CD4-positive, alpha-beta T cell treated with Interleukin-17A for 1 hour (primary cell): ENCODE measurements at regions not wholly inside any gene's neighbourhood (a gene's known extent, or its start where the extent isn't known, plus 50 kb on each side); places are given as distances from the start of the nearest gene placed in this dataset.

Source experiments
- DNase-seq: peaks from one replicate; pipeline ENCODE4 v3.0.0-alpha.2; 2020

GRCh38 chr5:124692950-124693349, 53.5 kb downstream of the ZNF608 start:
- no peak for DNase-seq

- DNase-seq = no peak
Observed at GRCh38 chr5:124692324-124692723, 54.1 kb downstream of the ZNF608 start.

GRCh38 chr5:124689653-124690052, 56.8 kb downstream of the ZNF608 start:
- no peak for DNase-seq

GRCh38 chr5:124686239-124687004, 60.0 kb downstream of the ZNF608 start:
- no peak for DNase-seq

GRCh38 chr5:124685404-124685930, 61.0 kb downstream of the ZNF608 start:
- DNase-seq = no peak

GRCh38 chr5:124683917-124684555, 62.4 kb downstream of the ZNF608 start:
- DNase-seq = no peak

GRCh38 chr5:124679578-124680199, 66.8 kb downstream of the ZNF608 start:
- DNase-seq = no peak

- DNase-seq = no peak
Observed at GRCh38 chr5:124678922-124679519, 67.4 kb downstream of the ZNF608 start.

GRCh38 chr5:124678468-124678867, 68.0 kb downstream of the ZNF608 start:
- DNase-seq = no peak

- DNase-seq = no peak
Observed at GRCh38 chr5:124677374-124678351, 68.8 kb downstream of the ZNF608 start.

- no peak for DNase-seq
Observed at GRCh38 chr5:124675931-124676846, 70.2 kb downstream of the ZNF608 start.

GRCh38 chr5:124671193-124671592, 75.2 kb downstream of the ZNF608 start:
- DNase-seq = no peak

GRCh38 chr5:124670722-124671184, 75.7 kb downstream of the ZNF608 start:
- no peak for DNase-seq

GRCh38 chr5:124669956-124670721, 76.3 kb downstream of the ZNF608 start:
- DNase-seq = no peak

GRCh38 chr5:124669300-124669648, 77.2 kb downstream of the ZNF608 start:
- no peak for DNase-seq

- DNase-seq = no peak
Observed at GRCh38 chr5:124668353-124669299, 77.8 kb downstream of the ZNF608 start.

GRCh38 chr5:124665625-124666024, 80.8 kb downstream of the ZNF608 start:
- no peak for DNase-seq

- DNase-seq = no peak
Observed at GRCh38 chr5:124665035-124665434, 81.4 kb downstream of the ZNF608 start.

- no peak for DNase-seq
Observed at GRCh38 chr5:124664287-124664686, 82.2 kb downstream of the ZNF608 start.
